ENCODE measurements at regions not wholly inside any gene's neighbourhood (a gene's known extent, or its start where the extent isn't known, plus 50 kb on each side); places are given as distances from the start of the nearest gene placed in this dataset.

DNA sequence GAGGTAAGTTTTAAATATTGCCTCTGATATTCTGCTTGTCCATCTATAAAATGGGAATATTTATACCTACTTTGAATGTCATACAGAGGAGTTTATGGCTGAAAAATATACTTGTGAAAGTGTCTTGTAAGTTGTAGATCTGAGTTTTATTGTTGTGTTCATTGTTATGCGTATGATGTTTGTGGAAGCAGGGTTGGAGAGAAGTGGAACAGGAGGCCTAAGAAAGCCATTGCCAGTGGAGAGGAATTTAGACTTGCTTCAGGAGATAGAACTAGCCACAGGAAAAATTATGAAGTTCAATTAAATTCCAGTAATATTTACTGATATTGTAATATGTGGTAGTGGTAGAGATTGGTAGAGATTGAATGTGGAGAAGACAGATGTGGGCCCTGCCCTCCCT, 491.9 kb upstream of the FANCL start:
- ChIA-PET POLR2A (no interaction called here), CTCF (no interaction called here)
- DNase-seq (ENCODE audit: low read depth in 1 of 2, low spot score in 1 of 2) = no peak
- H3K4me2 ChIP-seq = no peak overlapping the region
- WGBS (ENCODE audit: missing lambda C conversion rate) = 90% methylated on average over 1 of the region's 1 CpG
- ATAC-seq = no peak
- TF ChIP-seq TP53 (CRISPR knock-in tag; IDR thresholded peaks at IDR 0.05) (no peak), HOXB13 (CRISPR knock-in tag; IDR thresholded peaks at IDR 0.05; ENCODE audit: low read depth) (no peak), NPAS2 (CRISPR knock-in tag; IDR thresholded peaks at IDR 0.05; ENCODE audit: borderline replicate concordance) (no peak), HOXB5 (CRISPR knock-in tag; IDR thresholded peaks at IDR 0.05) (no peak), RFX5 (IDR thresholded peaks at IDR 0.05) (no peak), RNF2 (IDR thresholded peaks at IDR 0.05; ENCODE audit: borderline replicate concordance, low read depth) (no peak), HEYL (CRISPR knock-in tag; IDR thresholded peaks at IDR 0.05) (no peak)
- TF ChIP-seq, protein P1, sequence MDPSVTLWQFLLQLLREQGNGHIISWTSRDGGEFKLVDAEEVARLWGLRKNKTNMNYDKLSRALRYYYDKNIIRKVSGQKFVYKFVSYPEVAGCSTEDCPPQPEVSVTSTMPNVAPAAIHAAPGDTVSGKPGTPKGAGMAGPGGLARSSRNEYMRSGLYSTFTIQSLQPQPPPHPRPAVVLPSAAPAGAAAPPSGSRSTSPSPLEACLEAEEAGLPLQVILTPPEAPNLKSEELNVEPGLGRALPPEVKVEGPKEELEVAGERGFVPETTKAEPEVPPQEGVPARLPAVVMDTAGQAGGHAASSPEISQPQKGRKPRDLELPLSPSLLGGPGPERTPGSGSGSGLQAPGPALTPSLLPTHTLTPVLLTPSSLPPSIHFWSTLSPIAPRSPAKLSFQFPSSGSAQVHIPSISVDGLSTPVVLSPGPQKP (IDR thresholded peaks at IDR 0.05; ENCODE audit: low read depth, low read length) = no peak
- TF ChIP-seq, protein P2, sequence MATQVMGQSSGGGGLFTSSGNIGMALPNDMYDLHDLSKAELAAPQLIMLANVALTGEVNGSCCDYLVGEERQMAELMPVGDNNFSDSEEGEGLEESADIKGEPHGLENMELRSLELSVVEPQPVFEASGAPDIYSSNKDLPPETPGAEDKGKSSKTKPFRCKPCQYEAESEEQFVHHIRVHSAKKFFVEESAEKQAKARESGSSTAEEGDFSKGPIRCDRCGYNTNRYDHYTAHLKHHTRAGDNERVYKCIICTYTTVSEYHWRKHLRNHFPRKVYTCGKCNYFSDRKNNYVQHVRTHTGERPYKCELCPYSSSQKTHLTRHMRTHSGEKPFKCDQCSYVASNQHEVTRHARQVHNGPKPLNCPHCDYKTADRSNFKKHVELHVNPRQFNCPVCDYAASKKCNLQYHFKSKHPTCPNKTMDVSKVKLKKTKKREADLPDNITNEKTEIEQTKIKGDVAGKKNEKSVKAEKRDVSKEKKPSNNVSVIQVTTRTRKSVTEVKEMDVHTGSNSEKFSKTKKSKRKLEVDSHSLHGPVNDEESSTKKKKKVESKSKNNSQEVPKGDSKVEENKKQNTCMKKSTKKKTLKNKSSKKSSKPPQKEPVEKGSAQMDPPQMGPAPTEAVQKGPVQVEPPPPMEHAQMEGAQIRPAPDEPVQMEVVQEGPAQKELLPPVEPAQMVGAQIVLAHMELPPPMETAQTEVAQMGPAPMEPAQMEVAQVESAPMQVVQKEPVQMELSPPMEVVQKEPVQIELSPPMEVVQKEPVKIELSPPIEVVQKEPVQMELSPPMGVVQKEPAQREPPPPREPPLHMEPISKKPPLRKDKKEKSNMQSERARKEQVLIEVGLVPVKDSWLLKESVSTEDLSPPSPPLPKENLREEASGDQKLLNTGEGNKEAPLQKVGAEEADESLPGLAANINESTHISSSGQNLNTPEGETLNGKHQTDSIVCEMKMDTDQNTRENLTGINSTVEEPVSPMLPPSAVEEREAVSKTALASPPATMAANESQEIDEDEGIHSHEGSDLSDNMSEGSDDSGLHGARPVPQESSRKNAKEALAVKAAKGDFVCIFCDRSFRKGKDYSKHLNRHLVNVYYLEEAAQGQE (IDR thresholded peaks at IDR 0.05) = no peak
- FAIRE-seq = no peak
- H3K9me3 ChIP-seq = no peaks in the 10 kb centered on the region
- peaks cover 12% of the 10 kb centered on the region; the same call in 2 of the 3 replicates for H3K4me1 ChIP-seq
- no peak overlapping the region for H3K4me3 ChIP-seq
- H3K27ac ChIP-seq = no peak overlapping the region

DNA sequence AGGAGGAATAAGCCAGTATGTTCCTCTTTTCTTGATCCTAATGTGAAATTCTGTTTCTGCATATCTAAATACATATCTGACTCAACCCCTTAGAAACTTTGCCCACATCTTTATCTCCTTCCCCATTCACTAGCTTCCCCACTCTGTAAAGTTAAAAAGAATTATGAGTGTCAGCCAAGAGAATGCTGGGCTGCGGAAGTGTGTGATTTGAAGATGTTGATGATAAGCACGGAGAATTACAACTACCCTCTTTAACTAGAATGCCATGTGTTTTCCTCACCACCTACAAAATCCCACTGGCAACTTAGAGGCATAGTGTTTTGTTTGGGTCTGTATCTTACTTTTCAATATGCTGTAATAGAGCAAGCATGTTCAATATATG, 490.4 kb upstream of the FANCL start:
- DNase-seq (ENCODE audit: low read depth in 1 of 2, low spot score in 1 of 2) (no peak), FAIRE-seq (no peak), ATAC-seq (no peak)
- ChIA-PET CTCF (no interaction called here), POLR2A (no interaction called here)
- H3K27ac ChIP-seq = no peak overlapping the region
- TF ChIP-seq CBX2 (IDR thresholded peaks at IDR 0.05; ENCODE audit: borderline replicate concordance, low read depth) = no peak
- TF ChIP-seq RAD21 (conservative IDR thresholded peaks at IDR 0.05 in 1 of 2, IDR thresholded peaks at IDR 0.05 in 1 of 2) = no peak
- TF ChIP-seq, protein P1 (IDR thresholded peaks at IDR 0.05; ENCODE audit: low read depth, low read length) = no peak
- TF ChIP-seq SREBF2 (IDR thresholded peaks at IDR 0.05) = no peak
- no peak for TF ChIP-seq RFX5 (IDR thresholded peaks at IDR 0.05)
- no peak for TF ChIP-seq HDAC2 (IDR thresholded peaks at IDR 0.05)
- TF ChIP-seq, protein P3, sequence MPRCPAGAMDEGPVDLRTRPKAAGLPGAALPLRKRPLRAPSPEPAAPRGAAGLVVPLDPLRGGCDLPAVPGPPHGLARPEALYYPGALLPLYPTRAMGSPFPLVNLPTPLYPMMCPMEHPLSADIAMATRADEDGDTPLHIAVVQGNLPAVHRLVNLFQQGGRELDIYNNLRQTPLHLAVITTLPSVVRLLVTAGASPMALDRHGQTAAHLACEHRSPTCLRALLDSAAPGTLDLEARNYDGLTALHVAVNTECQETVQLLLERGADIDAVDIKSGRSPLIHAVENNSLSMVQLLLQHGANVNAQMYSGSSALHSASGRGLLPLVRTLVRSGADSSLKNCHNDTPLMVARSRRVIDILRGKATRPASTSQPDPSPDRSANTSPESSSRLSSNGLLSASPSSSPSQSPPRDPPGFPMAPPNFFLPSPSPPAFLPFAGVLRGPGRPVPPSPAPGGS (IDR thresholded peaks at IDR 0.05) = no peak
- TF ChIP-seq TP53 (CRISPR knock-in tag; IDR thresholded peaks at IDR 0.05) = no peak
- TF ChIP-seq RCOR1 (IDR thresholded peaks at IDR 0.05; ENCODE audit: low read depth, low read length) = no peak
- no peak for TF ChIP-seq TFCP2L1 (CRISPR knock-in tag; IDR thresholded peaks at IDR 0.05)
- TF ChIP-seq ZSCAN20 (CRISPR knock-in tag; IDR thresholded peaks at IDR 0.05) = no peak
- no peak for TF ChIP-seq JUN (IDR thresholded peaks at IDR 0.05)
- TF ChIP-seq CBX8 (IDR thresholded peaks at IDR 0.05) = no peak
- TF ChIP-seq, protein P4, sequence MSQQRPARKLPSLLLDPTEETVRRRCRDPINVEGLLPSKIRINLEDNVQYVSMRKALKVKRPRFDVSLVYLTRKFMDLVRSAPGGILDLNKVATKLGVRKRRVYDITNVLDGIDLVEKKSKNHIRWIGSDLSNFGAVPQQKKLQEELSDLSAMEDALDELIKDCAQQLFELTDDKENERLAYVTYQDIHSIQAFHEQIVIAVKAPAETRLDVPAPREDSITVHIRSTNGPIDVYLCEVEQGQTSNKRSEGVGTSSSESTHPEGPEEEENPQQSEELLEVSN (IDR thresholded peaks at IDR 0.05; ENCODE audit: borderline replicate concordance, low read depth) = no peak
- no peak for TF ChIP-seq HOXB13 (CRISPR knock-in tag; IDR thresholded peaks at IDR 0.05; ENCODE audit: low read depth)
- no peak for TF ChIP-seq KDM5A (IDR thresholded peaks at IDR 0.05)
- no peak overlapping the region for H3K4me3 ChIP-seq
- 67% methylated on average over 2 of the region's 2 CpGs for WGBS (ENCODE audit: missing lambda C conversion rate)
- no peaks in the 10 kb centered on the region for H3K9me3 ChIP-seq
- peaks cover 12% of the 10 kb centered on the region; the same call in 2 of the 3 replicates for H3K4me1 ChIP-seq
- H3K4me2 ChIP-seq = no peak overlapping the region

All from A549 (cell line).